DOHH2 (cell line): ENCODE measurements at regions not wholly inside any gene's neighbourhood (a gene's known extent, or its start where the extent isn't known, plus 50 kb on each side); places are given as distances from the start of the nearest gene placed in this dataset.

Experiments
- EZH2phosphoT487 ChIP-seq: fragments of 200-600 bp; sonication (generic); IDR thresholded peaks from 2 replicates; pipeline ENCODE4 v1.6.1; 2017; ENCODE audit warnings: borderline replicate concordance, mild to moderate bottlenecking, antibody characterized with exemption, low read length, moderate library complexity, mixed read lengths
- TF ChIP-seq, protein P1 (sequence below): fragments of 200-600 bp; sonication (generic); IDR thresholded peaks from one replicate; pipeline ENCODE4 v1.5.1; 2014; ENCODE audit warnings: antibody characterized with exemption, mild to moderate bottlenecking, low read depth, low read length; ENCODE audit not compliant: poor library complexity, severe bottlenecking

DNA sequence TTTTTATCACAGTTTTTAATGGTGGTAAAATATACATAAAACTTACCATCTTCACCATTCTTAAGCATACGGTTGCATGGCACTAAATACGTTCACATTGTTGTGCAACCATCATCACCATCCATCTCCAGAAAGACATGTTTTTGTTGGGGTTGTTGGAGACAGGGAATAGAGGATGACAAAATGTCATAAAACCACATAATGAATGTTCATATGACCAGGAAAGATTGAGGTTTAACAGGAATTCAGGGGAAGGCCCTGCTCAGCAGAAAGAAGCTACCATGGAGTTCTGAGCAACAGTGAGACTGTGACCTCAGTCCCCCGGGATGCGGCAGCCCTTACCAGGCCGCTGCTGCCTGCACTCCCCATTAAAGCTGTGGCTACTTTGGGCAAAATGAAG, 63.9 kb upstream of the TRIM2 start:
- TF ChIP-seq, protein P1, sequence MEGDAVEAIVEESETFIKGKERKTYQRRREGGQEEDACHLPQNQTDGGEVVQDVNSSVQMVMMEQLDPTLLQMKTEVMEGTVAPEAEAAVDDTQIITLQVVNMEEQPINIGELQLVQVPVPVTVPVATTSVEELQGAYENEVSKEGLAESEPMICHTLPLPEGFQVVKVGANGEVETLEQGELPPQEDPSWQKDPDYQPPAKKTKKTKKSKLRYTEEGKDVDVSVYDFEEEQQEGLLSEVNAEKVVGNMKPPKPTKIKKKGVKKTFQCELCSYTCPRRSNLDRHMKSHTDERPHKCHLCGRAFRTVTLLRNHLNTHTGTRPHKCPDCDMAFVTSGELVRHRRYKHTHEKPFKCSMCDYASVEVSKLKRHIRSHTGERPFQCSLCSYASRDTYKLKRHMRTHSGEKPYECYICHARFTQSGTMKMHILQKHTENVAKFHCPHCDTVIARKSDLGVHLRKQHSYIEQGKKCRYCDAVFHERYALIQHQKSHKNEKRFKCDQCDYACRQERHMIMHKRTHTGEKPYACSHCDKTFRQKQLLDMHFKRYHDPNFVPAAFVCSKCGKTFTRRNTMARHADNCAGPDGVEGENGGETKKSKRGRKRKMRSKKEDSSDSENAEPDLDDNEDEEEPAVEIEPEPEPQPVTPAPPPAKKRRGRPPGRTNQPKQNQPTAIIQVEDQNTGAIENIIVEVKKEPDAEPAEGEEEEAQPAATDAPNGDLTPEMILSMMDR: no peak
- no peak for TF ChIP-seq EZH2phosphoT487
